ENCODE measurements at regions not wholly inside any gene's neighbourhood (a gene's known extent, or its start where the extent isn't known, plus 50 kb on each side); places are given as distances from the start of the nearest gene placed in this dataset.
"Not testable (repeated sequence)": the region's sequence is repeated elsewhere in the genome, so short reads cannot be mapped to it uniquely, and the experiment has no call there.

DNA sequence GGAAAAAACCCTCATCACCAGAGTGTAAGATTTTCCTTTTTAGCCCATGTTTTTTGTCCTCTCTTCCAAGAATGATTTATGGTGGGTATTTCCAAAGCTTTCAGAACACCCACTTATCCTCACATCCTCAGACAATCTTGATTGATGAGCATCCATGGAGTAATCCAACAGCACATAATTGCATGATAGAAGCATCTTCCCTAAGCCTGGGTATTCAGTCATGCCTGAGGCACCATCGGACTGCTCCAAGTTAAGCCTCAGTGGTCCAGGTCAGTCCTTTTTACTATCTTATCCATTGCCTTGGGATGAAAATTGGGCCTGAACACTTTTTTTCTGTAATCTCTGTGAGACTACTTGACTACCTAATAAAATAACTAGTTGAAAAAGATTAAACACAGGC lies 676.0 kb upstream of the SEMA6D start:
- FAIRE-seq (no peak), DNase-seq (ENCODE audit: low spot score) (no peak)

DNA sequence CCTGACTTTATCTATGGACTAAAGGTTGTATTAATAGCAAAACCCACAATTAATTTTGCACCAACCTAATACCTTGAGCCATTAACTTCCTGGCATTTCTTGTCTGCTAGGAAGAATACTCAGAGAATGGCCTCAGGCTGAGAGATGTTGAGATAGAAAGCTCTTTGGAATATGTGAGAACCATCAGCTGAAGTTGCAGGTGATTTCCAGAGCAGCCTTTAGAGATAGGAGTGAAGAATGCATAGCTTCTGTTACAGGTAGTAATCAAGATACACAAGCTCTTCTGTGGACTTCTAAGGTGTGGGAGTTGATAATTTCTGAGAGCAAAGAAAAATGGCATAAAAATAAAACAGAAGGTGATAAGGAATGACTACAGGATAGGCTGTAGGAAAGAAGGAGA lies 669.3 kb upstream of the SEMA6D start:
- not testable (repeated sequence) for FAIRE-seq; DNase-seq (ENCODE audit: low spot score)

DNA sequence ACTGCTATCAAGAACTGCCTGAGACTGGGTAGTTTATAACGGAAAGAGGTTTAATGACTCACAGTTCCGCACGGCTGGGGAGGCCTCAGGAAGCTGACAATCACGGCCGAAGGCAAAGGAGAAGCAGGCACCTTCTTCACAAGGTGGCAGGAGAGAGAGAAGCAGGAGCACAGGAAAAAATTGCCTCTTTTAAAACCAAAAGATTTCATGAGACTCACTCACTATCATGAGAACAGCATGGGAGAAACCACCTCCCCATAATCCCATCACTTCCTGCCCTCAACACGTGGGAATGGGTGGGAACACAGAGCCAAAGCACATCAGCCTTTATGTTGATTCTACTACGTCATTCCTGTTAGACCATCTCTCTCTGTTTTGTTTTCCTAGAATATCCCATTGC lies 650.9 kb upstream of the SEMA6D start:
- no peak for FAIRE-seq
- peak; percentile 11 for DNase-seq (ENCODE audit: low spot score)

DNA sequence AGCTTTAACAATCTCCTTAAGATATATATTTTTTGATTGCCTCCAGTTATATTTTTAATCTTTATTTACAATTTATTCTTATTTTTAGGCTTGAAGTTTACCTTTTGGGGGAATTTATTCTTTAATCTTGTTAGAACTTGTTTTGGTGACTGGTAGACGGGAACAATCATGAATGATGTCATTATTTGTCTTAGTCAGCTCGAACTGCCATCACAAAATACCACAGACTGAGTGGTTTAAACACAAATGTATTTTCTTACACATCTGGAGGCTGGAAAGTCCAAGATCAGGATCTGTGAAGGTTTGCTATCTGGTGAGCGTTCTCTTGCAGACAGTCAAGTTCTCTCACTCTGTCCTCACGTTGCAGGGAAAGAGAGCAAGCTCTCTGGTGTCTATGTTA lies 639.5 kb upstream of the SEMA6D start:
- FAIRE-seq; DNase-seq (ENCODE audit: low spot score): not testable (repeated sequence)

DNA sequence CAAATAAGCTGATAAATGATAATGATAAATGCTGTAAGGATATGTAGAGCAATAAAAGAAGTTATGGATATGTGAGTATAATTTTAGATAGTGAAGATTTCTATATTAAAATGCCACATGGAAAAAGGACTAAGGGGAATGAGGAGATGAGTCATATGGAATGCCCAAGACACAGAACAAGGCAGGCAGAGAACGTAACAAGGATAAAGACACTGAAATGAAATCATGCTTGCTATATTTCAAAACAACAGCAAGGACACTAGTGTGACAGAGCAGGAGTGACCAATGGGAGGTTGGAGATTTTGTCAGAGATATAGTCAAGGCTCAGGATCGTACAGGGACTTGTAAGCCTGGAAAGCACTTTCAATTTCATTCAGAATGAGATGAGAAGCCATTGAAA lies 621.5 kb upstream of the SEMA6D start:
- FAIRE-seq = no peak
- DNase-seq (ENCODE audit: low spot score) = no peak

DNA sequence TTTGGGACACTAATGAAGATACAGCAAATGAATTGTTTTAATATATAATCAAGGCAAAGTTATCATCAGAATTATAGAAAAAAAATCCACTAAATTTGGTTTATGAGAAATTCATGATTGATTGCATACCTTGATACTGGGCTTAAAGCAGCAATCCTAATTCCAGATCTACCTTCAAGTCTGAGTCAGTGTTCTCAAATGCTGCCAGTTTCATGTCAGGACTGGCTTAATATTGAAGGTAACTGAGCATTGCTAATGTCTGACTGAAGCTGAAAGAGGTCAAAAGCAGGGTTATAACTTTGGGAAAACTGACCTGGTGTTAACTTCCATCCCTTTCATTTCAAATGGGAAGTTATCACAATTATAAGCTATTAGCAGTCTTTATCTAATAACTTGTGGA lies 618.8 kb upstream of the SEMA6D start:
- FAIRE-seq; DNase-seq (ENCODE audit: low spot score): not testable (repeated sequence)

DNA sequence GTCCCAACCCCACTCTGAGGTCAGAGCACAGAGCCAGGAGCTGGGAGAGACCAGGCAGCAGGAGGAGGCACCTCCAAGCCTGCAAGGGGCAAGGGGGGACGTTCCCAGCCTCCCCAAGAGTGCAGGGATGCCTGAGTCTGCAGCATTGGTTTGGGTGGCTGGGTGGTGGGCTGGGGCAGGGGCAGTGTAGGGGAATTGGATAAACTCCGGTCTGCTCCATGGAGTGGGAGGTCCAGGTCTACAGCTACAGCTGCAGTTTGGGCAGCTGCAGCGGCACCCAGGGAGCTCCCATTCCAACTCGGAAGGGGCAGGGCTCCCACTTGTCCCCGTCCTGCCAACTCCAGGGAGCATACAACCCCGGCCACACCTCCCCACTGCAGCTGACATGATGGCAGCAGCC lies 617.5 kb upstream of the SEMA6D start:
- DNase-seq (ENCODE audit: low spot score); FAIRE-seq: not testable (repeated sequence)

DNA sequence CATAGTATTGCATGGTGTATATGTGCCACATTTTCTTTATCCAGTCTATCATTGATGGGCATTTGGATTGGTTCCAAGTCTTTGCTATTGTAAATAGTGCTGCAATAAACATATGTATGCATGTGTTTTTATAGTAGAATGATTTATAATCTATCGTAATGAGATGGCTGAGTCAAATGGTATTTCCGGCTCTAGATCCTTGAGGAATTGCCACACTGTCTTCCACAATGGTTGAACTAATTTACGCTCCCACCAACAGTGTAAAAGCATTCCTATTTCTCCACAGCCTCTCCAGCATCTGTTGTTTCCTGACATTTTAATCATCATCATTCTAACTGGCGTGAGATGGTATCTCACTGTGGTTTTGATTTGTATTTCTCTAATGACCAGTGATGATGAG lies 608.5 kb upstream of the SEMA6D start:
- FAIRE-seq; DNase-seq (ENCODE audit: low spot score): not testable (repeated sequence)

DNA sequence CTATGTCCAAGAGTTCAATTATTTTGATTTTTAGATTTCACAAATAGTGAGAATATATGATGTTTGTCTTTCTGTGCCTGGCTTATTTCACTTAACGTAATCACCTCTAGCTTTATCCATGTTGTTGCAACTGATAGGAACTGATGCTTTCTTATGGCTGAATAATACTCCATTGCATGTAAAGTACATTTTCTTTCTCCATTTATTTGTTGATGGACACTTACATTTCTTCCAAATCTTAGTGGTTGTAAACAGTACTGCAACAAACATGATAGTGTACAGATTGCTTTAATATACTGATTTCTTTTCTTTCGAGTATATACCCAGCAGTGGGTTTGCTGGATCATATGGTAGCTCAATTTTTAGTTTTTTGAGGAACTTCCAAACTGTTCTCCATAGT lies 600.6 kb upstream of the SEMA6D start:
- FAIRE-seq = no peak
- DNase-seq (ENCODE audit: low spot score) = no peak

DNA sequence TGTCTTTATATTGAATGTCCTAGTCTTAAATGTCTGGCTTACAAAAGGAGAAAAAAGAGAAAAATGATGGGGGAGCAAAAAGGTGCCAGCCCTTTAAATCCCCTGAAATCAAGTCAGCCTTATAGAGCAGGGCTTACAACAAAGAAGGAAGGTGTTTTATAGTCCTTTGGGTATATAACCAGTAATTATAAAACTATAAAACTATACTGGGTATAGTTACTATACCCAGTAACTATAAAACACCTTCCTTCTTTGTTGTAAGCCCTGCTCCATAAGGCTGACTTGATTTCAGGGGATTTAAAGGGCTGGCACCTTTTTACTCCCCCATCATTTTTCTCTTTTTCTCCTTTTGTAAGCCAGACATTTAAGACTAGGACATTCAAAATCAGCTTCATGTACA lies 598.0 kb upstream of the SEMA6D start:
- FAIRE-seq = no peak
- no peak for DNase-seq (ENCODE audit: low spot score)

DNA sequence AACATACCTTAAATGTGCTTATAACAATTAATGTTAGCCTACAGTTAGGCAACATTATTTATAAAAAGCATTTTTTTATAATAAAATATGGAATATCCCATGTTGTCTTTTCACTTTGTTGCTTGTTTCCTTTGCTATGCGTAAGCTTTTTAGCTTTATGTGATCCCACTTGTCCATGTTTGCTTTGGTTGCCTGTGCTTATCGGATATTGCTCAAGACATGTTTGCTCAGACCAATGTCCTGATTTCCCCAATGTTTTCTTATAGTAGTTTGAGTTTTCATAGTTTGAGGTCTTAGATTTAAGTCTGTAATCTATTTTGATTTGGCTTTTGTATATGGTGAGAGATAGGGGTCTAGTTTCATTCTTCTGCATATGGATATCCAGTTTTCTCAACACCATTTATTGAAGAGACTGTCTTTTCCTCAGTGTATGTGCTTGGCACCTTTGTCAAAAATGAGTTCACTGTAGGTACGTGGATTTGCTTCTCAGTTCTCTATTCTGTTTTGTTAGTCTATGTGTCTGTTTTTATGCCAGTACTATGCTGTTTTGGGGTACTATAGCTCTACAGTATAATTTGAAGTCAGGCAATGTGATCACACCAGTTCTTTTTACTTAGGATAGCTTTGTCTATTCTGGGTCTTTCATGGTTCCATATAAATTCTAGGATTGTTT lies 592.7 kb upstream of the SEMA6D start:
- DNase-seq (ENCODE audit: low spot score) = no peak
- no peak for FAIRE-seq

DNA sequence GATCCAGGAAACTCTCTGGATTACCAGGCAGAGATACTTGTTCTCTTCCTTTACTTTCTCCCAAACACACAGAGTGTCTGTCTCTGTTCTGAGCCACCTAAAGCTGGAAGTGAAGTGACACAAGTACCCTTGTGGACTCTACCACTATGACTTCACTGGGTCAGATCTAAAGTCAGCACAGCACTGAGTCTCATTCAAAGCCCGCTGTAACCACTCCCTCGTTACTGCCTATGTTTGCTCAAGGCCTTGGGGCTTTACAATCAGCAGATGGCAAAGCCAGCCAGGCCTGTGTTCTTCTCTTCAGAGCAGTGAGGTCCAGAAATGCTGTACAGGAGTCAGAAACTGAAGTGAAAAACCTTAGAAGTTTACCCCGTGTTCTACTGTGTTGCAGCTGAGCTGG lies 588.3 kb upstream of the SEMA6D start:
- FAIRE-seq (no peak), DNase-seq (ENCODE audit: low spot score) (no peak)

DNA sequence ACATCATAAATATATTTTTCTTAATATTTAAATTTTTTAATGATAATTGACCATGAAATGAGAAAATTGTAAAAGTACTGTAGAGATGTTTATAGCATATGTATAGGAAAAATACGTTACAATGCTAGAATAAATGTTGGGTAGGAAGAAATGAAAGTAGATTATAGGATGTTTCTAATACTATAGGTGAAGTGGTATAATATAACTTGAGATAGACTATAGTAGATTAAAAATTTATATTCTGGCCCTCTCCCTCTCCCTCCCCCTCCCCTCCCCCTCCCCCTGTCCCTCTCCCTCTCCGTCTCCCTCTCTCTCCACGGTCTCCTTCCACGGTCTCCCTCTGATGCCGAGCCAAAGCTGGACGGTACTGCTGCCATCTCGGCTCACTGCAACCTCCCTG lies 585.9 kb upstream of the SEMA6D start:
- not testable (repeated sequence) for DNase-seq (ENCODE audit: low spot score); FAIRE-seq

DNA sequence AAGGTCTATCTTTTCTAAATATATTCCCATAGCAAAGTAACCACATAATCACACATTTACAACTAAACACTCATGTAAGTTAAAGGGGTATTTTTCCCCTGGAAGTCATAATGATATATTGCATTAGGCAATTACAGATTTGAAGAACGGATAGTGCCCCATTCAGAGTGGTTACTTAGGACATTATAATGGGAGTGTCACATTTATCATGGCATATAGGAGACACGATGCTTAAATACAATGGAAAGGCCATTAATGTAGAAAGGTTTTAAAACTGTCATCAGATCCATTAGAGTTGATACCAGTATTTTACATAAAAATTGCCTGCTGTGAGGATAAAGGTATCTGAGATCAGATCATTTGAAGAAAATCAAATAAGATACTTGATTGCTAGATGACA lies 582.0 kb upstream of the SEMA6D start:
- DNase-seq (ENCODE audit: low spot score) = no peak
- no peak for FAIRE-seq

DNA sequence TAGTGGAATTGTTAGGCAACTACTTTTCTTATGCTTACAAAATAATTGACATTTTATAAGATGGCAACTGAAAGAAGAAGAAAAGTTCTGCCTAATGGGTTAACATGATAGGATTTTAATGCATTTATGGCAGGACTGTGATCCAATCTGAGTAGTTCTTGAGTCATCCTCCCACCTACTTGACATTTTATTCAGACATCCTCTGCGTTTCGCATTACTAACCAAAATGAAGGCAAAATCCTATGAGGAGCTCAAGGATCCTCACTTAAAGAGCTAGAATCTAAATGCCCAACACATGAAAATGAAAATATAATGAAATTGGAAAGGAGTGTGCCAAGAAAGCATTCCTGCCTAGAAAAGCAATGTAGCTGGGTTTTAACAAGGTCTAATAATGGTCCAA lies 581.1 kb upstream of the SEMA6D start:
- FAIRE-seq (no peak), DNase-seq (ENCODE audit: low spot score) (no peak)

DNA sequence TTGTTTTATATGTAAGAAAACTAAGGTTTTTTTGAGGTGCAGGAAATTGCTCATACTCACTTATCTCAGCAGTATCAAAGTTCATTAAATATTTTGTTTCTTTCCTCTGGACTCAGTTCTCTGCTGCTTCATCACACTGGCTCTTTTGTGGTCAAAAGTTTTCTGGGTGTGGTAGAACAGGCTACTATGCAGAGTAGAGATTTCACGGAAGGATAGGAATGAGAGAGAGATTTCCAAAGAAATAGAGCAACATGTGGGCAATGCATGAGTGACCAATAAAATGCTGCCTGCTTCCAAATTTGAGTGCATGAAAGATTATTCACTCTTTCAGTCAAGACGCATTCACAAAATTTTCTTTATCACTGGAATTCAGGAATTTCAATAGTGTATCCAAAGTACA lies 577.3 kb upstream of the SEMA6D start:
- DNase-seq (ENCODE audit: low spot score) = no peak
- FAIRE-seq = no peak

DNA sequence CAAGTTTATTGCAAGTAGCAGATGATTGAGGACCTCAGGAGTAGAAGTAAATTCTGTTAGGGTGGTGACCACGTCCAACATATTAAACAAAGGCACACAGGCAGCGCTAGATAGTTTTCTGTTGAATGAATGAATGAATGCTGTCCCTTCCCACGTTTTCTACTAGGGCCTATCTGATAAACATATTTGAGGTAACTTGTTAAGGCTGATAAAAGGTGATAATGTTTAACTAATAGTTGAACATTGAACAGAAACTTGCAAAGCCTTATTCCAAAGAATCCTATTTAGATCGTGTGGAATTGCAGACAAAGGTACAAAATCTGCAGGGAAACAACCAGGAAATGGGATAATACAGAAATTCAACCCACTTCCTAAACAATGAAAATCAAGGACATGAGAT lies 559.5 kb upstream of the SEMA6D start:
- no peak for DNase-seq (ENCODE audit: low spot score)

DNA sequence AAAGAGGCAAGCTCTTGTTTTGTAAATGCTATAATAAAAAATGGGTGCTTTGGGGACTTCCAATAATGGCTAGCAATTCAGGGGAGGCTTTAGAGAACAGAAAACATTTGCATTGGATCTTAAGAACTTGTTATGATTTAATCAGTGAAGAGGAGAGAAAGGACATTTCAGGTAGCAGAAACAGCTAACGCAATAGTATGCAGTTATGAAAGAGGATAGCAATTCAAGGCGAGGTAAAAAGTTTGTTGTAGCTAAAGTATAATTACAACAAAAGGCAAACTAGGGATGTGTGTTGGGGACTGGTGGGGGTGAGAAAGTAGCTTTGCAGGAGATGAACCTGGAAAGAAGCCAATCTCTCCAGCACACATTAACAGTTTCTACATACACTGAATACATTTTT lies 558.7 kb upstream of the SEMA6D start:
- no peak for DNase-seq (ENCODE audit: low spot score)
- FAIRE-seq = no peak

More for the DNA sequence above, 559.5 kb upstream of the SEMA6D start:
- FAIRE-seq = no peak

DNA sequence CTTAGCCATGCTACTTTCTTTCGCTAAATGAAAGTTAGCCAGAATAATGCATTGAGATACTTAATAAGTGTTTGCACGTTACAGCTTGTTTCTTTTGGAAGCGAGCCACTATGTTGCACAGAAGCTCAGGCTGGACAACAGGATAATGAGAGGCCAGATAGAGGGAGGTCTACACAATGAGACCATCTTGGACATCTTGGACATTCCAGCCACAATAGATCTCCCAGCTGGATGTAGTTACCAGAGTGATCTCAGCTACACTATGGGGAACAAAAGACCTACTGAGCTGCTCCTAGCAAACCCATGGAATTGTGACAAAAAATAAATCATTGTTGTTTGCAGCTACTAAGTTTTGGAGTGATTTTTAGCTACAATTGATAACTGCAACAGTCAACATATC lies 540.1 kb upstream of the SEMA6D start:
- DNase-seq (ENCODE audit: low spot score) (no peak), FAIRE-seq (no peak)

DNA sequence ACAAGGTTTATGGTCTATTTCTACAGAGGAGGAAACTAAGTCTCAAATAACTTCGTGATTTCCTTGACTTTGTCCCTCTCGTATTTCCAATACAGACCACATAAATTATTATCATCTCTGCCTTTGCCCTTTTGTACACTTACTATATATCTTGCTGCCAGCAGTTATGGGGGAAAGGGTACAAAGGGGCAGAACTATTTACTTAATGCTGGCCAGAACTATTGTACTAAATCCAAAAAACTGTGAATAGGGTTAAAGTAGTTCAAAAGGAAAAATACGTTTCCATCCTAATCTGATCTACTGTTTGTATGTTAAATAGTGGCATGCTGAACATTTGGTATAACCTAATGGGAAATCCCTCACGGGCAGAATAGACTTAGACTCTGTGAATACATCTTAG lies 537.3 kb upstream of the SEMA6D start:
- DNase-seq (ENCODE audit: low spot score) (no peak), FAIRE-seq (no peak)

DNA sequence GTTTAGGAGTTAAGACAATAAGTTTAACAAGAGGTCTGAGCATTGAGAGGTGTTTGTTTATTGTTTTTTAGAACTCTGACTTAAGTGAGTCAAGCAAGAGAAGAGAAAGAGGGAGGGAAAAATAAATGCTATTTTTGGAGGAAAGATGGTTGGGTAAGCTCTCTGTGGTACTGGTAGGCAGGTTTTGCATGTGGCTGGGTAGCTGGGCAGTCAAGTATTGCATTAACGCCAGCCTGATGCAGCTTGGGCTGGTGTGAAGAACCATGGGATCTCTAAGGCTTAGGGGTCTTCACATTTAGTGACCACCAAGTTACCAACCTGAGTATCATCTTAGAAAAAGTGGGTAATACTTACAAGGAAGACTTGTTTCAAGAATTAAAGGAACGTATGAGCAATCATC lies 534.5 kb upstream of the SEMA6D start:
- no peak for DNase-seq (ENCODE audit: low spot score)
- no peak for FAIRE-seq

DNA sequence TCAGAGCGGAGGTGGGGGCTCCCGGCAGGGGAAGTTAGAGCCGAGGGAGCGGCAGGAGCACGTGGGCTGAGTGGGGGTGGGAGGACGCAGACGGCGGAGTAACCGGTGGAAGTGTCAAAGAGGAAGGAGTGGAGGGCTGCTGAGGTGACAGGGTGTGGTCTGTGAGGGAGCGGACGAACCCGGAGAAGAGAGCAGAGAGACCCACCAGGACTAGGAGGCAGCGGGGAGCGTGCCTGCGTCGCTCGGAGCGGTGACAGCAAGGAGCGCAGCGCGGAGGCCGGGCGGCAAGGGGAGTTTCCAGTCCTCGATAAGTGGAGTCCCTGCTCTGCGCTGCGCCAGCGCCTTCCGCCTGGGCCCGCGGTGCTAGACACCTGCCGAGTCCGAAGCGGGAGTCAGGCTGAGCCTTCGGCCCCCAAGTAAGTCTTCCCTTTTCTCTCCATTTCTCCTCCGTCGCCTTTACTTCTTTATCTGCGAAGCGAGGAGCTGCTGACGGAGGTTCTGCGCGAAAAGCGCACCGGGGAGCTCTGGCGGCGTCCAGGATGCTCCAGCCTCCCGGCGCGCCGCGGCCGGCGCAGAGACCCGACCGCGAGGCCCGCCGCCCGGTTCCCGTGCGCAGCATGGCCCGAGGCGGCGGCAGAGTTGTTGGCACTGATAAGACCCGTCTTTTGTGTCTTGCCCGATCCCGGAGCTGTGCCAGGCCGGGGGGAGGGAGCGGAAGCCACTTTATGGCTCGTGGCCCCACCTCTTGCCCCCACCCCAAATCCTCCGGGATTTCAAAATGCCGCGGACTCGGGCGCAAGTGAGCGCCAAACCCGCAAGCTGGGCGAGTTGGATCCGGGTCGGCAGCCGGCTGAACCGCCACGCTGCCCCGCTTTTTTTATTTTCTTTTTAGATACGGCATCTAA lies 533.0 kb upstream of the SEMA6D start:
- FAIRE-seq (no peak), DNase-seq (ENCODE audit: low spot score) (no peak)
